HG03280 (cell line): ENCODE measurements at regions not wholly inside any gene's neighbourhood (a gene's known extent, or its start where the extent isn't known, plus 50 kb on each side); places are given as distances from the start of the nearest gene placed in this dataset.
"Not testable (repeated sequence)": the region's sequence is repeated elsewhere in the genome, so short reads cannot be mapped to it uniquely, and the experiment has no call there.

Experiments
- ATAC-seq: cut with Tn5 transposase; IDR thresholded peaks from one replicate; pipeline ENCODE4 v1.9.1; 2021; ENCODE audit warnings: mild to moderate bottlenecking, moderate library complexity; ENCODE audit not compliant: unreplicated experiment

DNA sequence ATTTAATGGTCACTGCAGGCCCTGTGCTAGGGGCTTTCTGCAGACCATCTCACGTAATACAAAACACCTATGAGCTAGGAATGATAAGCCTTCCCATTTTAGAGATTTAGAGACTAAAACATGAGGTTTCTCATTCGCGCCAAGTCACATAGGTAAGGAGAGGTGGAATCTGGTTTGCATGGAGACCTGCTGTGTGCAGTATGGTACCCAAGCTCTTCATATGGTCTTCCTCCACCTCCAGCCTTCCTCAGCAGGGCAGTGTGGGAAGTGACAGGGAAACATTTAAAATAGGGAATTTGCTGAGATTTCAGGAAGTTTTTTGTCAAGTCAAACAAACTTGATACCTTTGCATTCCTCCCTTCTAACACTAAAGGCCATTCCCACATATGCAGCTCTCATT is 337.6 kb downstream of the IL20RB start:
- ATAC-seq = no peak

- no peak for ATAC-seq
These were observed 338.3 kb downstream of the IL20RB start for GRCh38 chr3:137296116-137296515.

DNA sequence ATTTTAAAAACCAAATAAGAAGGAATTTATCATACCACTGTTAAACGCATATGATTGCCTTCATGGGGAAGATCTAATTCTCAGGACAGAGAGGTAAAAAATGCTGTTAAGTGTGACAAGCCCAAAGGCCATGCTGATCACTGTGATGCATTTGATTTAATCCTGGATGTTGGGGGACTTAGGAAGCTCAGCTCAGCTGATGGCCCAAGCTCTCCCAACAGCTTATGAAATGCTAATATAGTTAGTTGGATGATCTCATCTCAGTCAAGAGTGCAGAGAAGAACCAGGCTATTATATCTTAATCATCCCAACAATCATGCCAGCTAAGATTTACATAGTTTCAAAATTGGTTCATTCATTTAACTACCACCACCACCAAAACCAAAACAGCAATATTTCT is 340.0 kb downstream of the IL20RB start:
- ATAC-seq = no peak

- ATAC-seq = no peak
These were observed 342.9 kb downstream of the IL20RB start for GRCh38 chr3:137300703-137301102.

GRCh38 chr3:137304313-137305056 is 346.7 kb downstream of the IL20RB start:
- ATAC-seq = no peak

DNA sequence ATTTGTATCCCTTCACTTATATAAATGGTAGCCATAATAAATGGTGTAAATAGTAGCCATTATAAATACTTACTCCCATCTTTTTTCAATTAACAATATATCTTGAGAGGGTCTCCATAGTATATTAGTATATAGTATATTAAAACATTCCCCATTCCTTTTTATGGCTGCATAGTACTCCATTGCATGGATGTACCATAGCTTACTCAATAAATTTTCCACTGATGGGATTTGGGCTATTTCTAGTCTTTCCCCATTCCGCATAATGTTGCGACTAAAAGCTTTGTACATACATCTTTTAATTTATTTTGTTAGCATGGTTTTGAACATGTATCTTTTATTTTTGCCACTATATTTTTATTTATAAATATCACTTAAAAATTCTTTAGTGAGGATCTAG is 366.3 kb downstream of the IL20RB start:
- no peak for ATAC-seq

DNA sequence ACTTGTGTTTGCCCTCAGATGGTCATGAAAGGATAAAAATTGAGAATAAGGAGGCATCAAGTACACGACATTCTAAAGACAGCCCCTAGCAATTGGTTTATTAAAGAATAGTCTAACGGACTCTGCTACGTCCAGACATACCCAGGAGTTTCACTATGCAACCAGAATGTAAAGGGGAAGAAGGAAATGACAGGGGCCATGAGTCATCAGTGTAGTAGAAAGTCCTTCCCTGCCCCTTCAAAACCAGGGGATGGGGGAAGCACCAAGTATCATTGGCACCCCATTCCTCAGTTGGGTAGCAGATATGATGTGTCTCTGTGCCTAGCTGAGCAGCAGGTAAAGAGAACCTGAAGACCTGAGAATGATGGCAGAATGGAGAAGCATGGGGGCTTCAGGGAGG is 367.4 kb downstream of the IL20RB start:
- ATAC-seq = no peak

- ATAC-seq = no peak
These were observed 368.2 kb downstream of the IL20RB start for GRCh38 chr3:137325934-137326333.

DNA sequence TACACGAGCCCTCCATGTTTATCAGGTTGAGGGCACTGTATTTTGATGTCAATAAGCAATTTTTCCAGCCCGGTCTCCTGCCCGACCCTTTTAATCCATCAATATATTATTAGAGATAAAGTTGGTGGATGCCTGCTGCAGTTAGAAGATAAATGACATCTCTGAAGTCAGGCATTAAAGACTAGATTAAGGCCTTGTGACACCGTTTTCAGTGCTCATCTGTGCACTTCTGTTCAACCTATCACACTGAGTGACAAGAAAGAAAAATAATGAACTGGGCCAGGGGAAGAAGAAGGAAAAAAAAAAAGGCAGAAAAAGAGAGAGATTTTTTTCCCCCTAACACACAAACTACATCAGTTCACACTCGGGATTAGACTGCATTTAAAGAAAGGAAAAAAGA is 371.8 kb downstream of the IL20RB start:
- no peak for ATAC-seq

- no peak for ATAC-seq
These were observed 372.5 kb downstream of the IL20RB start for GRCh38 chr3:137330246-137330645.

DNA sequence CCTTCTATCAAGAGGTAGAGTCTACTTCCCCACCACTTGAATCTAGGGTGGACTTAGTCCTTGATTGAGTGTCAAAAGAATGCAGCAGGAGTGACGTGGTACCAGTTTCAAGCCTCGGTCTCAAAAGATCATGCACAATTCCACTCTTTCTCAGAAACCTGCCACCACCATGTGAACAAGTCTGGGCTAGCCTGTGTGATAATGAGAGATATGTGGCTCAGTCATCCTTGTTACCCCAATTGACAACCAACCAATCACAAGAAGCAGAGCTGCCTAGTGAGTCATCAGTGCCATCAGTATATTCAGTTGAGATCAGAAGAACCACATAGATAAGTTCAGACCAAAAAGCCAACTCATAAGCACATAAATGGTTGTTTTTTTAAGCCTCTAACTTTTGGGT is 374.5 kb downstream of the IL20RB start:
- no peak for ATAC-seq

GRCh38 chr3:137335478-137335877 is 377.7 kb downstream of the IL20RB start:
- no peak for ATAC-seq

- not testable (repeated sequence) for ATAC-seq
These were observed 380.6 kb downstream of the IL20RB start for GRCh38 chr3:137338400-137338799.

DNA sequence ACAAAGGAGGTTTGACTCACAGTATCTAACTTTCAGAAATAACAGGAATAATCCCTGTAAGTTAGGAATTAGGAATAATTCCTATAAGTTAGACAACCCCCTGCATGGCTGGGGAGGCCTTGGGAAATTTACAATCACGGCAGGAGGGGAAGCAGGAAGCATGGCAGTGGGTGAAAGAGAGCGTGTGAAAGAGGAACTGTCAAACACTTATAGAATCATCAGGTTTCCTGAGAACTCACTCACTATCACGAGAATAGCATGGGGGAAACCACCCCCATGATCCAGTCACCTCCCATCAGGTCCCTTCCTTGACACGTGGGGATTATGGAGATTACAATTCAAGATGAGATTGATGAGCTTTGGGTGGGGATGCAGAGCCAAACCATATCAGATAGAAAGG is 385.5 kb downstream of the IL20RB start:
- no peak for ATAC-seq

GRCh38 chr3:137347132-137347531 is 389.3 kb downstream of the IL20RB start:
- no peak for ATAC-seq

- ATAC-seq = no peak
These were observed 390.1 kb downstream of the IL20RB start for GRCh38 chr3:137347817-137348368.

- no peak for ATAC-seq
These were observed 391.2 kb downstream of the IL20RB start for GRCh38 chr3:137348936-137349335.

- ATAC-seq = no peak
These were observed 392.0 kb downstream of the IL20RB start for GRCh38 chr3:137349557-137350348.

DNA sequence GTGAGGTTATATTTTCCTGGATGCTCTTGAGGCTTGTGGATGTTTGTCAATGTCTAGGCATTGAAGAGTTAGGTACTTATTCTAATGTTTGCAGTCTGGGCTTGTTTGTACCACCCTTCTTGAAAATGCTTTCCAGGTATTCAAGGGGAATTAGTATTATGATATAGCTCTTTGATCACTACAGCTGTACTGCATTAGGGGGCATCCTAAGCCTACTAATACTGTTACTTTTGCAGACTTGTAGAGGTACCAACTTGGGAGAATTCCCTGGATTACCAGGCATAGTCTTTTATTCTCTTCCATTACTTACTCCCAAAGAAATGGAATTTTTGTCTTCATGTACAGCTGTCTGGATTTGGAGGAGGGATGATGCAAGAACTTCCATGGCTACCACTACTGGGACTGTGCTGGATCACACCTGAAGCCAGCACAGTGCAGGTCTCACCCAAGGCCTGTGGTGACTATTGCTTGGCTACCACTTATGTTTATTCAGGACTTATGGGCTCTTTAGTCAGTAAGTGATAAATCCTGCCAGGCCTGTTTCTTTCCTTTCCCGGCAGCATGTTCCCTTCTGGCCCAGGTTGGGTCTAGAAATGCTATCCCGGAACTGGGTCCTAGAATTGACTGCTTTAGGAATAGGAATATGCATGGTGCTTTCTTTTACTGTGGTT is 402.9 kb downstream of the IL20RB start:
- no peak for ATAC-seq

DNA sequence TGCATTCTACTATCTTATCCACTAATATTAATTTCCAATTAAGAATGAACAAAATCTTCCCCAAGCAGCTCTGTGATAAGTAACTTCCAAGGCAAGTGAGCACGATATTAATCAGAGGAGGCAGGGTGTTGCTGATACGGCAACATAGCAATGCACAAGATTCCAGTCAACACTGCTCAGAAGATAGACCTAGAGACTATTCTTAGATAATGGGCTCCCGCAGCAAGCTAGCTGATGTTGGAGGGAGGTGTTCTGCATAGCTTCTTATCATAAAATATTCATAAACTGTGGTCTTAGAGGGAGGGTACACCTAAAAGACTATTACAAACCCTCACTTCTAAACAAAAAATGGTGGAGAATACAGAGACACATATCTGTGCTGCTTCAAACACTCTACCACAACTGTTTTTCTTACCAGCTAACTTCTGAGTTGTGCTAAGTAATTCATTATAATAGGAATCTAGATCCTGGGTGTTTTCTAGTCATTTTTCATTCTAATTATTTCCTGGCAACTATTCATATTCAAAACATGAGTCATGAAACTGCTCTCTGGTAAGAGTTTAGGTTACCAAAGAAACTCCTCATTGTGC is 382.0 kb upstream of the SOX14 start:
- no peak for ATAC-seq

DNA sequence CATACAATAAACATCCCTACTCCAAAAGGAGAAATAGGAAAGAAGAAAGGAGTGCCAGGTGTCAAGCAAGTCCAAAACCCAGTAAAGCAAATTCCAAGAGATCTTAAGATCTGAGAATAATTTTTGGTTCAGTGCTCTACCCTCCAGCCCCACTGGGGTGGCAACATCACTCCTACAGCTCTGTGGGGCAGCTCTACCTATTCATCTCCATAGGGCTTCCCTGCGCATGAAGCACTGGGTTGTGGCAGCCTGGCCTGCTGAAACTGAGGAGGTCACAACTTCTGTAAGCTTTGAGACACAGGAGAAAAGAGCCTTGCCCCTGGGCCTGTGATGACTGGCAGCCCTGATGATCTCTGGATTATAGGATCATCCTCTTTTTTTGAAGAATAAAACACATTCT is 378.2 kb upstream of the SOX14 start:
- no peak for ATAC-seq
